ELF-1 (cell line): ENCODE measurements at regions not wholly inside any gene's neighbourhood (a gene's known extent, or its start where the extent isn't known, plus 50 kb on each side); places are given as distances from the start of the nearest gene placed in this dataset.
"Not testable (repeated sequence)": the region's sequence is repeated elsewhere in the genome, so short reads cannot be mapped to it uniquely, and the experiment has no call there.

ENCODE experiments used
- DNase-seq: peaks from one replicate; pipeline ENCODE4 v3.0.0-alpha.2; 2016; ENCODE audit warnings: low read depth, low spot score

GRCh38 chr3:163474766-163475165 is 1603.5 kb downstream of the SI start:
- DNase-seq, result no peak

- DNase-seq, result no peak
Measured at GRCh38 chr3:163468531-163469335, 1609.6 kb downstream of the SI start.

GRCh38 chr3:163462446-163462845 is 1615.8 kb downstream of the SI start:
- no peak for DNase-seq

- no peak for DNase-seq
Measured at GRCh38 chr3:163450698-163451097, 1627.6 kb downstream of the SI start.

- DNase-seq, result no peak
Measured at GRCh38 chr3:163438760-163439159, 1639.5 kb downstream of the SI start.

DNA sequence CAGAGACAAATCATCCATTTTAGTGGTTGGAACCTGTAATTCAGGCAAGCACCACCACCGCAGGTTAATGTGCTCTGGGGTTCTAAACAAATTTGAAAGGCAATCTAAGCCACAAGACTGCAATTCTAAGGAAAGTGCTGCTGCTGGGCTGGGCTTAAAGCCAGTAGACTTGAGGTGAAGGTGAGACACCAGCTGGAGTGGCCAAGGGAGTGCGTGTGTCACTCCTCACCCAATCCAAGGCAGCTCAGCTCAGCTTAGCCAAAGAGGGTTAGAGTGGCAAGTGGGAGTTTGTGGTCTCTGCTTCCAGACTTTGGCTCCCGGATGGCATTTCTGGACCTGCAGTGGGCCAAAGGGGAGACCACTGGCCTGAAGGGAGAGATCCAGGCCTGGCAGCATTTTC is 1655.6 kb downstream of the SI start:
- DNase-seq, result no peak

- no peak for DNase-seq
Measured at GRCh38 chr3:163391407-163392181, 1686.7 kb downstream of the SI start.

DNA sequence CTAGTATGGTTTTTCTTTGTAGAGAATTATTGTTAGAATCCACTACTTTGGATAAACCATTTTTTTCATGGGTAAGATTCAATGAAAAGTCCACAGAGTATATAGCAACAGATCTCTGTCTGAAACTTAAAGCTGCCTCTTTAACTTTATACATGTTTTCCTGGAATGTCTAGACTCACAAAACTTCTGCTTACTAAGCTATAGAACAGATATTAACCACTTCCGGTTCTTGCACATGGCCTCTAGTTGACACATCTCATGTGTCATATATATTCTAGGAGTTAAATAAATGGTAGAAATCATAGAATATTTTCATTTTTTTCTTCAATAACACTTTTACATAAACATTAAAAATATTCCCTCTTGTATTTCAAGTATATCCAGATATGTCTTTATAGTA is 1693.9 kb downstream of the SI start:
- no peak for DNase-seq

GRCh38 chr3:163382183-163382582 is 1696.1 kb downstream of the SI start:
- DNase-seq, result no peak

DNA sequence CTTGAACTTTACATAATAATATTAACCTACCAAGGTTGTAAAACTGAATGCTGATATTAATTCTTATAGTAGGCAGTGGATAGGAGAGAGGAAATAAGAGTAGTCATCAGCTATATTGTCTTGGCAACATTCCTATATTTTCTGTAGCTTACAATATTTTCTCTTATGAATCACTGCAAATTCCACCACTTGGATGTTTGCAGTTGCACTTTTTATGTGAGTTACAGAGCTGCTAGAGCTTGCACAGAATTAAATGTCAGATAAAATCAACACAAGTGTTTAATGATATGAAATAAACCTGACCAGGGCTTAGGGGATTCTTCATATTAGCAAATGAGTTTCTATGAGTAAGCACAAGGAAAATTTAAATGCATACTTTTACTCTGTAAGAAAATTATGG is 1710.1 kb downstream of the SI start:
- DNase-seq, result no peak

DNA sequence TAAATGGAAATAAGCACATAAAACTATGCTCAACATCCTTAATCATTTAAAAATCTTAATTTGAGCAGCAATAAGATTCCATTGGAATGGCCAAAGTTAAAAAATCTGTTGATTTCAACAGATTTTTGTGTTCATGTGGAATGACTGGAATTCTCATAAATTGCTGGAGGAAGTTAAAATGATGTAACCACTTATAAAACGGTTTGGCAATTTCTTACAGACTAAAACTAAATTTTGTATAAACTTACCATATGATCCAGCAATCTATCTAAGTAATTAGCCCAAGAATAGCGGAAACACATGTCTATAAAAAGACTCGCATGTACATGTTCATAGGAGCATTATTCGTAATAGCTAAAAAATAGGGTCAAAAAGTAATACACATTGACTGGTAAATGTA is 1713.6 kb downstream of the SI start:
- DNase-seq, result no peak

GRCh38 chr3:163362151-163362550 is 1716.1 kb downstream of the SI start:
- DNase-seq, result no peak

DNA sequence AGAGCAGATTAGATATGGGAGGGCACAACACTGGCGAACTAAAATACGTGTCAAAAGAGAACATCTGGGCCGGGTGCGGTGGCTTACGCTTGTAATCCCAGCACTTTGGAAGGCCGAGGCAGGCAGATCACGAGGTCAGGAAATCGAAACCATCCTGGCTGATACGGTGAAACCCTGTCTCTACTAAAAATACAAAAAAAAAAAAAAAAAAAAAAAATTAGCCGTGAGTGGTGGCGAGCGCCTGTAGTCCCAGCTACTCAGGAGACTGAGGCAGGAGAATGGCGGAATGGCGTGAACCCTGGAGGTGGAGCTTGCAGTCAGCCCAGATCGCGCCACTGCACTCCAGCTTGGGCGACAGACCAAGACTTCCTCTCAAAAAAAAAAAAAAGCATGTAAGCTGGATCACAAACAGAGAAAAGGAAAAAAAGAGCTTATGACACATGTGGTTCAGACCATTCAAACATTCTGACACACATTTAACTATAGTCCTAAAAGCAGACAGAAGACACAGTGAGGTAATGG is 1716.9 kb downstream of the SI start:
- DNase-seq, result not testable (repeated sequence)

DNA sequence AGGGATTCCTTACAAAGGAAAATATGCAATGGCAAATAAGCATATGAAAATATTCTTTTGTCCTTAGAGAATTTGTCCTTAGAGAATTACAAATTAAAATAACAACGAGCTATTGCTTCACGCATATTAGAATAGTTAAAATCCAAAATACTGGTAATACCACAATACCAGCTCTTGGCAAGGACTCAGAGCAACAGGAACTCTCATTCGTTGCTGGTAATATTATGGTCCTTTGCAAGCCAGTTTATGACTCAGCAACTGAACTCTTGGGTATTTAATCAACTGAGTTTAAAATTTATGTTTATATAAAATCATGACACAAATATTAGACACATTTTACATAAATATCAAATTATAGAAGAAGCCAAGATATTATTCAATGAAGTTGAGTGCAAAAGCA is 1730.4 kb downstream of the SI start:
- DNase-seq, result no peak

DNA sequence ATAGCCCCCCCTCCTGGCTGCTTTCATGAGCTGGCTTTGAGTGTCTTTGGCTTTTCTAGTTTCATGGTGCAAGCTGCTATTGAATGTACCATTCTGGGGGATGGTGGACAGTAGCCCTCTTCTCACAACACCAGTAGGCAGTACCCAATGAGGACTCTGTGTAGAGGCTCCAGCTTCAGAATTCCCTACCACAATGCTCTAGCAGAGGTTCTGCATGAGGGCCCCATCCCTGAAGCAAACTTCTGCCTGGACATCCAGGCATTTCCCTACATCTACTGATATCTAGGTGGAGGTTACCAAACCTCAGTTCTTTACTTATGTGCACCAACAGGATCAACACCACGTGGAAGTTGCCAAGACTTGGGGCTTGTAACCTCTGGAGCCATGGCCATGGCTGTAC is 1742.9 kb downstream of the SI start:
- DNase-seq, result no peak

- DNase-seq, result peak; percentile 22
Measured at GRCh38 chr3:163328680-163329079, 1749.6 kb downstream of the SI start.

DNA sequence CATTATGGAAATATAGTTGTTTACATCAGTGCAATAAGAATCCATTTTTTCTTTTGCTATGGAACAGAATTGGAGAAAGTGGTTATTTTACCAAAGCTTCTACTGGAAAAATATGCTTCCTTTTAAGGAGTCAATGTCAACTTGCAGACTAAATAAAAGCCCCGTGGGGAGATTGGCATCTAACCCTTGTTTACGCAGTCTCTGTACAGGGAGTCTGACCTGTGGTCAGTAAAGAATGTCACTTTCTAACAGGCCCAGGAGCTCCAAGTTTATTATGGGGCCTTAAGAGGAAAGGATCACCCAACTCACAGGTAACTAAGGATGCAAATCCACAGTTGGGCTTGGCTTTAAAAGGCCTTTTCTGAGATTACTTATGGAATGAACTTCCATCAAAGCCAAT is 1751.2 kb downstream of the SI start:
- no peak for DNase-seq

- no peak for DNase-seq
Measured at GRCh38 chr3:163315786-163316185, 1762.5 kb downstream of the SI start.

DNA sequence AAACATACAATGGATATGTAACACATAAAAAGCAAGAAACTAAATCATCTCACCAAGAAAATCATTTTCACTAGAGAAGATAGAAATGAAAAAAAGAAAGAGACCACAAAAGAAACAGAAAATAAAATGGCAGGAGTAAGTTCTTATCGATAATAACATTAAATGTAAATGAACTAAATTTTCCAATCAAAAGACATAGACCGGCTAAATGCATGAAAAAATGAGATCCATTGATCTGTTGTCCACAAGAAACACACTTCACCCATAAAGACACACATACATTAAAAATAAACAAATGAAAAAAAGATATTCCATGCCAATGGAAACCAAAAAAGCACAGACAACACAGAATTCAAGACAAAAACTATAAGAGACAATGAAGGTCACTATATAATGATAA is 1771.9 kb downstream of the SI start:
- DNase-seq, result no peak

- no peak for DNase-seq
Measured at GRCh38 chr3:163273694-163274093, 1777.1 kb downstream of the OTOL1 start.

- DNase-seq, result no peak
Measured at GRCh38 chr3:163266731-163267130, 1770.1 kb downstream of the OTOL1 start.

GRCh38 chr3:163261618-163262017 is 1765.0 kb downstream of the OTOL1 start:
- DNase-seq, result no peak

GRCh38 chr3:163261056-163261455 is 1764.4 kb downstream of the OTOL1 start:
- no peak for DNase-seq
